Testis (tissue), 2 donors: ENCODE measurements at regions not wholly inside any gene's neighbourhood (a gene's known extent, or its start where the extent isn't known, plus 50 kb on each side); places are given as distances from the start of the nearest gene placed in this dataset.

Source experiments
- DNase-seq: peaks from one replicate; pipeline ENCODE4 v3.0.0-alpha.2; 2019
- H3K27ac ChIP-seq, 2 donors: fragments of 200-600 bp; sonication (generic); one replicate each; pipeline ENCODE4 v1.5.1; 2019
- H3K27me3 ChIP-seq: fragments of 200-600 bp; sonication (generic); one replicate; pipeline ENCODE4 v1.5.1; 2019
- H3K36me3 ChIP-seq: fragments of 200-600 bp; sonication (generic); one replicate; pipeline ENCODE4 v1.5.1; 2017; ENCODE audit warnings: low read depth; ENCODE audit errors: missing control alignments
- H3K4me1 ChIP-seq: fragments of 200-600 bp; sonication (generic); one replicate; pipeline ENCODE4 v1.5.1; 2019
- H3K4me3 ChIP-seq, 2 donors: fragments of 200-600 bp; sonication (generic); one replicate each; pipeline ENCODE4 v1.5.1; 2017 to 2019
- H3K9me3 ChIP-seq: fragments of 200-600 bp; sonication (generic); one replicate; pipeline ENCODE4 v1.5.1; 2017
- POLR2A ChIP-seq: fragments of 450-650 bp; IDR thresholded peaks from one replicate; pipeline ENCODE4 v1.6.1; 2017; ENCODE audit warnings: antibody characterized with exemption, mild to moderate bottlenecking, moderate library complexity
- whole genome bisulfite sequencing, 2 donors: methylation state at CpG; one replicate each; pipeline ENCODE4 v1.1.5; 2018; 5-methylcytosine and 5-hydroxymethylcytosine counted together
- intact Hi-C: fragments of 100-400 bp; cut with DNase I; formaldehyde crosslinking; loops from one replicate; pipeline ENCODE4 v1.15.1; 2023; ENCODE audit warnings: low total_unique reads
- TF ChIP-seq, protein P1 (sequence below), 3 experiments: fragments of 450-650 bp in 2 of 3; fragments of 200-600 bp in 1 of 3; sonication (generic) in 1 of 3; IDR thresholded peaks; one replicate each; pipeline ENCODE4 v1.5.1; 2016 to 2019; ENCODE audit warnings: antibody characterized with exemption in 3 of 3, mild to moderate bottlenecking in 2 of 3, moderate library complexity in 1 of 3

DNA sequence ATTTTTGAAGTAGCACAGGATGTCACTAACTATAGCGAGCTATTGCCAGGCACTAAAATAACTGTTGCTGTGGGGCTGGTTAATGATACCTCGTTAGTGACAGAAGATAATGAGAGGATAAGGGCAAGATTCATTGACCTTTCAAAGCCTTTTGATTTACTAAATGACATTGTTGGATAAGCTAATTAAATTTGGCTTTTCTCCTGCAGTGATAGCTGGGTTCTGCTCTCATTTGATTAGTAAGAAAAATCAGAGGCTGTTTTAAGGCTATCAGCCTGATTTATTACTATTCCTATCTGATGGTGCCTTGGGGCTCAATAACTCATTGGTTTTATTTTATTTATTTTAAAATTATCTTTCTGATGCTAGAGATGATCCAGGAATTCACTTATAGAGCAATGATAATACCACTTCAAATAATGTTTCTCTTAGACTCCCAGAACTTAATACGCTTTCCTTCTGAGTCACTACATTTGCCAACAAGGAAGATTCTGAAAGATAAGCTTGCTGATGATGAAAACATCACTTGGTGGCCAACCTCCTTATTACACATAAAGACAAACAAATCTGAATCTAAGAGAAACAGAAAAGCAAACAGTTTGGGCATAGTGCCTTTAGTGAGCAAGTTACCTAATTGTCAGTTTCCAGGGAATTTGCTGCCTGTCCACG is 501.3 kb upstream of the ARGLU1 start:
- H3K36me3 ChIP-seq: no peaks in the 10 kb centered on the region
- DNase-seq: no peak
- TF ChIP-seq, protein P1, sequence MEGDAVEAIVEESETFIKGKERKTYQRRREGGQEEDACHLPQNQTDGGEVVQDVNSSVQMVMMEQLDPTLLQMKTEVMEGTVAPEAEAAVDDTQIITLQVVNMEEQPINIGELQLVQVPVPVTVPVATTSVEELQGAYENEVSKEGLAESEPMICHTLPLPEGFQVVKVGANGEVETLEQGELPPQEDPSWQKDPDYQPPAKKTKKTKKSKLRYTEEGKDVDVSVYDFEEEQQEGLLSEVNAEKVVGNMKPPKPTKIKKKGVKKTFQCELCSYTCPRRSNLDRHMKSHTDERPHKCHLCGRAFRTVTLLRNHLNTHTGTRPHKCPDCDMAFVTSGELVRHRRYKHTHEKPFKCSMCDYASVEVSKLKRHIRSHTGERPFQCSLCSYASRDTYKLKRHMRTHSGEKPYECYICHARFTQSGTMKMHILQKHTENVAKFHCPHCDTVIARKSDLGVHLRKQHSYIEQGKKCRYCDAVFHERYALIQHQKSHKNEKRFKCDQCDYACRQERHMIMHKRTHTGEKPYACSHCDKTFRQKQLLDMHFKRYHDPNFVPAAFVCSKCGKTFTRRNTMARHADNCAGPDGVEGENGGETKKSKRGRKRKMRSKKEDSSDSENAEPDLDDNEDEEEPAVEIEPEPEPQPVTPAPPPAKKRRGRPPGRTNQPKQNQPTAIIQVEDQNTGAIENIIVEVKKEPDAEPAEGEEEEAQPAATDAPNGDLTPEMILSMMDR (IDR thresholded peaks at IDR 0.05): no peak
- no peak for TF ChIP-seq POLR2A
- H3K9me3 ChIP-seq: no peaks in the 10 kb centered on the region
- H3K27me3 ChIP-seq: no peaks in the 10 kb centered on the region
- H3K4me3 ChIP-seq: no peak overlapping the region
- H3K27ac ChIP-seq: no peak overlapping the region
- intact Hi-C loops: no loop called here
- 73 to 81% methylated on average over 4 of the region's 4 CpGs for WGBS, 2 donors
- H3K4me1 ChIP-seq: no peaks in the 10 kb centered on the region

DNA sequence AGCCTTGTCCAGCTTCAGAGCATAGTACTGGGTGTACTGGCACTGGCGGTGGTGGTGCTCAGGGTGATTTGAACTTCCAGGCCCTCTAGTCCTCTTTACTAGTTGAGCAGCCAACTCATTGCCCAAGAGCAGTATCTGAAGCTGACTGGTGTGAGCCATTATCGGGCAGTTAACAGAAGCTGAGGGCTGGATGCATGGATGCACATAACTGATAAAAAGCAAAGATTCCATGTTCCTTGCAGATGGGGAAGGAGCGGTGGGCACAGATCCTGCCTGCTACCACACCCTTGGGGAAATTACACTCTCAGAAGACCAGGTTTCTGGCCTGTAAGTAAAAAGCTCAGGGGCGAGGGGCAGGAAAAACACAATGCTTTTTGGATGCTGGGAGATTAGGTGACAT is 499.4 kb upstream of the ARGLU1 start:
- no peak for DNase-seq
- H3K9me3 ChIP-seq: no peaks in the 10 kb centered on the region
- no peaks in the 10 kb centered on the region for H3K27me3 ChIP-seq
- 85 to 90% methylated on average over 4 of the region's 4 CpGs for WGBS, 2 donors
- no peak overlapping the region for H3K4me3 ChIP-seq
- no peak overlapping the region for H3K27ac ChIP-seq
- no peaks in the 10 kb centered on the region for H3K4me1 ChIP-seq
- no peaks in the 10 kb centered on the region for H3K36me3 ChIP-seq
- intact Hi-C loops: no loop called here
- no peak for TF ChIP-seq POLR2A
- TF ChIP-seq, protein P1 (IDR thresholded peaks at IDR 0.05): no peak

DNA sequence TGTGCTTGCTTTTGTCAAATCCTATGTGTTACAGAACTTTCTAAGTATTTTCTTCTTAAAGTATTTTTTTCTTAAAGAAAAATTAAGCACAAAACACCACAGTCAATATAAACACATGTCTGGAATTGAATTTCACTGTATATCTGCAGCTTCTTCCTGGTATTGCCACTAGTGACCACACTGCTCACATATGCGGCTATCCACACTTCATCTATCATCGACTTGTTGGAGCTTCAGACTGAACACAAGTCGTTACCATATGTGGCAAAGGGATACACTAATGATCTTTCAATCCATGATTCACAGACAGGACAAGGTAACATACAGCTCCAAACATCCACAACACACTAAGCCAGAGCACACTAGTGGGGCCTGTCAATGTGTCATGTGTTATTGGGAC is 498.4 kb upstream of the ARGLU1 start:
- H3K4me3 ChIP-seq: no peak overlapping the region
- H3K27ac ChIP-seq: no peak overlapping the region
- TF ChIP-seq, protein P1 (IDR thresholded peaks at IDR 0.05): no peak
- TF ChIP-seq POLR2A: no peak
- no peaks in the 10 kb centered on the region for H3K4me1 ChIP-seq
- H3K9me3 ChIP-seq: no peaks in the 10 kb centered on the region
- H3K36me3 ChIP-seq: no peaks in the 10 kb centered on the region
- intact Hi-C loops: no loop called here
- no peaks in the 10 kb centered on the region for H3K27me3 ChIP-seq
- no peak for DNase-seq
- WGBS, 2 donors: 71 to 75% methylated on average over 3 of the region's 3 CpGs

DNA sequence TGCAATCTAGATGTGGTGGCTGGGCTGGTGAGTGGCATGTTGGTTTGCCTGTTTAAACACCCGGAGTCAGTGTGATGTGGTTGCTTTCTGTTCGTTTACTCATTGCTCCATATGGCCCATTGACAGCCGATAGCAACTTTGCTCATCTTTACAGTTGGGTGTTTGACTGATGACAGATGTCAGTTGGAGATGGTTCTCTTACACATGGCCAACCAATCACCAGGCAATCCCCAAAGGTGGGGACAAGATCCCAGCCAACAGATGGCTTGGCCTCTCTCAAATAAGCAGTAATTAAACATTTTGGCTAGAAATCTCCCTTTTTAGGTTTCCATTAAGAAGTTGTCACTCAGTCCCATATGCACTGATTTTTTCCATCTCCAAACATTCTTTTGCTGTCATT is 497.1 kb upstream of the ARGLU1 start:
- WGBS, 2 donors: 93 to 98% methylated on average over 2 to 3 of the region's 3 CpGs
- no peaks in the 10 kb centered on the region for H3K36me3 ChIP-seq
- DNase-seq: no peak
- H3K27me3 ChIP-seq: no peaks in the 10 kb centered on the region
- H3K9me3 ChIP-seq: no peaks in the 10 kb centered on the region
- intact Hi-C loops: no loop called here
- no peak overlapping the region for H3K27ac ChIP-seq
- no peaks in the 10 kb centered on the region for H3K4me1 ChIP-seq
- no peak overlapping the region for H3K4me3 ChIP-seq
- TF ChIP-seq, protein P1 (IDR thresholded peaks at IDR 0.05): no peak
- TF ChIP-seq POLR2A: no peak

DNA sequence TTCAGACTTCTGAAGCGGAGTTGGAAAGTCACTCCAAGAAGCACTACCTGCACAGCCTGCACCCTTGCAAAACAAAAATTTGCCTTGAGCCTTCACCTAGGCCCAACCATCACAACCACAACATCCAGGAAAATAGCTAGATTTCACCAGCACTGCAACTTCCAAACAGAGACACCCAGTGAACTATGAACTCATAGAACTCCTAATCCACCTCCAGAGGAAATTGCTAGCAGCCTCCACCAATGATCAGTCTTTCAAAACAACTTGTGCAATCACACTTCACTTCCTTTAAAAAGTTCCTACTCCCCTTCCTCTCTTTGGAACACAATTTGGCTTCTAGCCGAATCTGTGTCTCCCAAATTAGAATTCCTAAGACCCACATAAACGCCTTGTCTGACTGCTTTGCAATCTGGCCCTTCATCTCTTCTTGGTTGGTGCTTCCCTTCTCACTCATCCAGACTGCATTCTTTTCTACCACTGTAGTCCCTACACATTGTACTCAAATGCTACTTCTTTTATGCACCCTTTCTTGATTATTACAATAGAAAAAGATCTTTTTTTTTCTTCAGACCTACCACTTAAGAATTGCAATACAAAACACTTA is 489.2 kb upstream of the ARGLU1 start:
- Histone ChIP-seq H3K27ac (no peak overlapping the region), H3K27me3 (no peaks in the 10 kb centered on the region), H3K36me3 (no peaks in the 10 kb centered on the region), H3K4me3 (no peak overlapping the region), H3K4me1 (no peaks in the 10 kb centered on the region), H3K9me3 (no peaks in the 10 kb centered on the region)
- 78 to 82% methylated on average over 3 of the region's 3 CpGs for WGBS, 2 donors
- intact Hi-C loops: no loop called here
- TF ChIP-seq POLR2A: no peak
- TF ChIP-seq, protein P1 (IDR thresholded peaks at IDR 0.05): no peak
- no peak for DNase-seq
